ENCODE measurements at regions not wholly inside any gene's neighbourhood (a gene's known extent, or its start where the extent isn't known, plus 50 kb on each side); places are given as distances from the start of the nearest gene placed in this dataset.

DNA sequence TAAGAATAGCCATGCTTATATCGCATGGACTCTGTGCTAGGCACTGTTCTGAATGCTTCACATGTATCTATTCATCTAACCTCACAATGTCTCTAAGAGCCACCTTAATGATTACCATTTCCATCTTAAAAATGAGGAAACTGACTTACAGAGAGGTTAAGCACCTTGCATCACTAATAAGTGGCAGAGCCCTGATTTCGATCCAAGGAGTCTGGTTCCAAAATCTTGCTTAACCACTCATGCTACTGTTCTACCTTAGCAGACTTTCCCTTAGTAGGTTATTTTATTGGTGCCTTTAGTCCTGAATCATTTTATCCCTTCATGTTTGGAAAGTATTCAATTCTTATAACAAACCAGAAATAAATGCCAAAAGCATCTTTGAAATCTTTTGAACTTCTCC lies 89.2 kb upstream of the DCBLD2 start:
- no peak overlapping the region for H3K4me2 ChIP-seq (ENCODE audit: low read length, poor library complexity, severe bottlenecking)
- H3K9ac ChIP-seq (ENCODE audit: low read length): no peak overlapping the region
- H3K23ac ChIP-seq (ENCODE audit: low read length in 2 of 2): no peak overlapping the region
- H3K4me1 ChIP-seq (ENCODE audit: control insufficient read depth, insufficient read depth, low read depth, low read length): peaks cover 5% of the 10 kb centered on the region
- H3K18ac ChIP-seq (ENCODE audit: low read depth in 1 of 2, low read length in 2 of 2): no peak overlapping the region
- H4K8ac ChIP-seq (ENCODE audit: low read length): no peak overlapping the region
- DNase-seq: no peak
- no peak overlapping the region for H4K91ac ChIP-seq (ENCODE audit: low read length)
- WGBS: 97% methylated on average over 2 of the region's 2 CpGs
- H2AFZ ChIP-seq (ENCODE audit: low read depth, low read length): no peak overlapping the region
- H2BK120ac ChIP-seq (ENCODE audit: low read depth, low read length): no peak overlapping the region
- H2BK5ac ChIP-seq (ENCODE audit: low read depth, low read length, poor library complexity, severe bottlenecking): no peak overlapping the region
- no peak overlapping the region for H3K14ac ChIP-seq (ENCODE audit: low read length in 2 of 2)
- H3K4me3 ChIP-seq (ENCODE audit: insufficient read depth in 1 of 2, low read depth in 1 of 2, low read length in 2 of 2): no peak overlapping the region
- H3K79me1 ChIP-seq (replicated peaks; ENCODE audit: low read length, poor library complexity, severe bottlenecking): no peaks in the 10 kb centered on the region
- H3K4ac ChIP-seq (ENCODE audit: low read depth in 1 of 2, low read length in 2 of 2): no peak overlapping the region
- H2BK15ac ChIP-seq (ENCODE audit: low read depth, poor library complexity, severe bottlenecking): no peak overlapping the region
- no peaks in the 10 kb centered on the region for H3K36me3 ChIP-seq (ENCODE audit: control insufficient read depth in 1 of 2, insufficient read depth in 2 of 2, low read depth in 1 of 2, low read length in 2 of 2)
- H3K9me3 ChIP-seq (ENCODE audit: control insufficient read depth, low read length): no peaks in the 10 kb centered on the region
- H2AK5ac ChIP-seq (ENCODE audit: low read length, severe bottlenecking): no peak overlapping the region
- no peaks in the 10 kb centered on the region for H3K27me3 ChIP-seq (ENCODE audit: control insufficient read depth in 1 of 2, insufficient read depth in 1 of 2, low read length in 2 of 2)
- H2BK12ac ChIP-seq (ENCODE audit: low read length in 2 of 2): no peak overlapping the region
- H3K27ac ChIP-seq (ENCODE audit: low read length, poor library complexity, severe bottlenecking): no peak overlapping the region

DNA sequence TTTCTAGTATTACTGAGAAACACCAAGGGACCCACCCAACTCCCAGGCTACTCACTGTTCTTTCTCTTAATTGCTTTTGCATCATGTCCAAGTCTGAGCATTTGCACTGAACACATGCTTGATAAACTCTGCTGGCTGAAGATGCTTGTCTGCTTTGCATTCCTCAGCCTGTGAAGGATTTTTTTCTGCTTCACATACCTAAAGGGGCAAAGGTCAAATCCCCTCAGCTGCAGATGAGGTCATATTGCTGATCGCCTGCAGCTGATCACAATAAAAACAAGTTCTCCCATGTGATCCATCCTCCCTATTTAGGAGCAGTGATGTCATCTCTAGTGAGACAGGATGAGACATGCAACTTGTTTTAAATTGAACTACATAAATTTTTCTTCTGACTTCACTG lies 84.6 kb upstream of the DCBLD2 start:
- WGBS: no CpG with 5 or more reads among the region's 1 CpG
- H3K27ac ChIP-seq (ENCODE audit: low read length, poor library complexity, severe bottlenecking): peak overlapping the region; percentile 80
- H3K23ac ChIP-seq (ENCODE audit: low read length in 2 of 2): no peak overlapping the region
- H3K4me3 ChIP-seq (ENCODE audit: insufficient read depth in 1 of 2, low read depth in 1 of 2, low read length in 2 of 2): peak overlapping the region in 1 of 2 experiments; percentile 60
- no peaks in the 10 kb centered on the region for H3K27me3 ChIP-seq (ENCODE audit: control insufficient read depth in 1 of 2, insufficient read depth in 1 of 2, low read length in 2 of 2)
- H3K9ac ChIP-seq (ENCODE audit: low read length): peak overlapping the region; percentile 83
- no peak overlapping the region for H2BK120ac ChIP-seq (ENCODE audit: low read depth, low read length)
- H2AFZ ChIP-seq (ENCODE audit: low read depth, low read length): no peak overlapping the region
- no peak overlapping the region for H4K91ac ChIP-seq (ENCODE audit: low read length)
- peak; percentile 79 for DNase-seq
- H3K4ac ChIP-seq (ENCODE audit: low read depth in 1 of 2, low read length in 2 of 2): no peak overlapping the region
- H2BK15ac ChIP-seq (ENCODE audit: low read depth, poor library complexity, severe bottlenecking): no peak overlapping the region
- no peaks in the 10 kb centered on the region for H3K9me3 ChIP-seq (ENCODE audit: control insufficient read depth, low read length)
- no peaks in the 10 kb centered on the region for H3K79me1 ChIP-seq (replicated peaks; ENCODE audit: low read length, poor library complexity, severe bottlenecking)
- no peak overlapping the region for H4K8ac ChIP-seq (ENCODE audit: low read length)
- H3K14ac ChIP-seq (ENCODE audit: low read length in 2 of 2): no peak overlapping the region
- no peak overlapping the region for H2AK5ac ChIP-seq (ENCODE audit: low read length, severe bottlenecking)
- no peak overlapping the region for H3K18ac ChIP-seq (ENCODE audit: low read depth in 1 of 2, low read length in 2 of 2)
- H3K4me1 ChIP-seq (ENCODE audit: control insufficient read depth, insufficient read depth, low read depth, low read length): peaks cover 2% of the 10 kb centered on the region
- no peak overlapping the region for H2BK12ac ChIP-seq (ENCODE audit: low read length in 2 of 2)
- no peak overlapping the region for H2BK5ac ChIP-seq (ENCODE audit: low read depth, low read length, poor library complexity, severe bottlenecking)
- peaks cover 0 to 3% of the 10 kb centered on the region in 2 experiments for H3K36me3 ChIP-seq (ENCODE audit: control insufficient read depth in 1 of 2, insufficient read depth in 2 of 2, low read depth in 1 of 2, low read length in 2 of 2)
- peak overlapping the region; percentile 34 for H3K4me2 ChIP-seq (ENCODE audit: low read length, poor library complexity, severe bottlenecking)

DNA sequence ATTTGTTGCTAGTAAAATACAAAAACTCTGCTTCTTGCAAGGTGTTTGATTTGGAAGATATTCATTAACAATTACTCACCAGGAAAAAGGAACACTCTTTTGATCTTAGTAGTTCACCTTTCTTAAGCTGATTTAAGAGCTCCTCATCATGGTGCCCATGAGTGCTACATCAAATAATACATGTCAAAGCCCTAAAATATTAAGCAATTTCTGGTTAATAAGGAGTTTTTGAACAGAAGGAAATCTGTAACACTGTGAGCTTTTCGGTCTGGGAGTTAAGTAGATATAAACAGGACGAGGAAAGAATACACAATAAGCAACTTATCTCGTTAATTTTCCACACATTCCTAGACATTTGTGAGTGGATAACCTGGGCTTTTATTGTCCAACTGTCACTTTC lies 83.9 kb upstream of the DCBLD2 start:
- Histone ChIP-seq H3K4me2 (ENCODE audit: low read length, poor library complexity, severe bottlenecking) (peak overlapping the region; percentile 38), H3K9ac (ENCODE audit: low read length) (peak overlapping the region; percentile 83), H3K4me3 (ENCODE audit: insufficient read depth in 1 of 2, low read depth in 1 of 2, low read length in 2 of 2) (peak overlapping the region in 1 of 2 experiments; percentile 60), H2BK12ac (ENCODE audit: low read length in 2 of 2) (no peak overlapping the region), H2BK5ac (ENCODE audit: low read depth, low read length, poor library complexity, severe bottlenecking) (no peak overlapping the region), H3K4ac (ENCODE audit: low read depth in 1 of 2, low read length in 2 of 2) (no peak overlapping the region), H2BK120ac (ENCODE audit: low read depth, low read length) (no peak overlapping the region), H3K27ac (ENCODE audit: low read length, poor library complexity, severe bottlenecking) (peak overlapping the region; percentile 80), H4K91ac (ENCODE audit: low read length) (no peak overlapping the region), H2BK15ac (ENCODE audit: low read depth, poor library complexity, severe bottlenecking) (no peak overlapping the region), H3K18ac (ENCODE audit: low read depth in 1 of 2, low read length in 2 of 2) (no peak overlapping the region), H3K79me1 (replicated peaks; ENCODE audit: low read length, poor library complexity, severe bottlenecking) (no peaks in the 10 kb centered on the region), H2AFZ (ENCODE audit: low read depth, low read length) (no peak overlapping the region), H2AK5ac (ENCODE audit: low read length, severe bottlenecking) (no peak overlapping the region), H3K4me1 (ENCODE audit: control insufficient read depth, insufficient read depth, low read depth, low read length) (peaks cover 2% of the 10 kb centered on the region), H3K27me3 (ENCODE audit: control insufficient read depth in 1 of 2, insufficient read depth in 1 of 2, low read length in 2 of 2) (no peaks in the 10 kb centered on the region), H3K9me3 (ENCODE audit: control insufficient read depth, low read length) (no peaks in the 10 kb centered on the region), H3K14ac (ENCODE audit: low read length in 2 of 2) (no peak overlapping the region), H4K8ac (ENCODE audit: low read length) (no peak overlapping the region), H3K23ac (ENCODE audit: low read length in 2 of 2) (no peak overlapping the region), H3K36me3 (ENCODE audit: control insufficient read depth in 1 of 2, insufficient read depth in 2 of 2, low read depth in 1 of 2, low read length in 2 of 2) (peaks cover 0 to 3% of the 10 kb centered on the region in 2 experiments)
- DNase-seq: no peak
- WGBS: no CpG with 5 or more reads among the region's 3 CpGs

DNA sequence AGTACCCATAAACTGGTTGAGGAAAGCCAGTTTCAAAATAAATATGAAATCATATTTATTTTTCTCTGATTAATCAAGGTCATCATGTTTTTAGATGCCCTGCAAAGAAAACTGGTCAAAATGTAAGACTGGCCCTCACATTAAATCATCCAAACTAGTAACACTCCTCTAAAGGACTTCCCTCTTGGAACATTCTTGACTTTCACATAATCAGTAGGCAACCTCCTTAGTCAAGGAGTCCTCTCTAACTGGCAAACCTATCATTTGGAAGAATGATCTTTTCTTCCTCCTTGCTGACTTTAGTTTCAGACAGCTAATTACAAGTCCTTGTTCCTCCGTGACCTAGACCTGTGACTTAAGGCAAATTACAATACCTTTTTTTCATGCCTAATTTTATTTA lies 82.5 kb upstream of the DCBLD2 start:
- Histone ChIP-seq H3K9me3 (ENCODE audit: control insufficient read depth, low read length) (no peaks in the 10 kb centered on the region), H2BK120ac (ENCODE audit: low read depth, low read length) (no peak overlapping the region), H3K9ac (ENCODE audit: low read length) (peak overlapping the region; percentile 83), H4K91ac (ENCODE audit: low read length) (no peak overlapping the region), H2BK15ac (ENCODE audit: low read depth, poor library complexity, severe bottlenecking) (no peak overlapping the region), H3K79me1 (replicated peaks; ENCODE audit: low read length, poor library complexity, severe bottlenecking) (no peaks in the 10 kb centered on the region), H3K27ac (ENCODE audit: low read length, poor library complexity, severe bottlenecking) (peak overlapping the region; percentile 98), H3K4me2 (ENCODE audit: low read length, poor library complexity, severe bottlenecking) (no peak overlapping the region), H3K4ac (ENCODE audit: low read depth in 1 of 2, low read length in 2 of 2) (no peak overlapping the region), H3K4me1 (ENCODE audit: control insufficient read depth, insufficient read depth, low read depth, low read length) (peaks cover under 1% of the 10 kb centered on the region), H3K23ac (ENCODE audit: low read length in 2 of 2) (no peak overlapping the region), H3K14ac (ENCODE audit: low read length in 2 of 2) (no peak overlapping the region), H2BK5ac (ENCODE audit: low read depth, low read length, poor library complexity, severe bottlenecking) (no peak overlapping the region), H4K8ac (ENCODE audit: low read length) (no peak overlapping the region), H2BK12ac (ENCODE audit: low read length in 2 of 2) (no peak overlapping the region), H2AFZ (ENCODE audit: low read depth, low read length) (no peak overlapping the region), H3K18ac (ENCODE audit: low read depth in 1 of 2, low read length in 2 of 2) (no peak overlapping the region), H3K27me3 (ENCODE audit: control insufficient read depth in 1 of 2, insufficient read depth in 1 of 2, low read length in 2 of 2) (no peaks in the 10 kb centered on the region), H3K36me3 (ENCODE audit: control insufficient read depth in 1 of 2, insufficient read depth in 2 of 2, low read depth in 1 of 2, low read length in 2 of 2) (peaks cover 0 to 3% of the 10 kb centered on the region in 2 experiments), H3K4me3 (ENCODE audit: insufficient read depth in 1 of 2, low read depth in 1 of 2, low read length in 2 of 2) (peak overlapping the region in 1 of 2 experiments; percentile 45), H2AK5ac (ENCODE audit: low read length, severe bottlenecking) (no peak overlapping the region)
- no CpG with 5 or more reads among the region's 1 CpG for WGBS
- no peak for DNase-seq
